GM12875 (cell line): ENCODE measurements at regions not wholly inside any gene's neighbourhood (a gene's known extent, or its start where the extent isn't known, plus 50 kb on each side); places are given as distances from the start of the nearest gene placed in this dataset.

Experiments
- H3K4me3 ChIP-seq: one replicate; pipeline ENCODE4 v1.5.1; 2011; ENCODE audit warnings: low read depth, low read length, control low read depth
- TF ChIP-seq, protein P1 (sequence below): IDR thresholded peaks from 2 replicates; pipeline ENCODE4 v1.5.1; 2011; ENCODE audit warnings: low read depth, mild to moderate bottlenecking, control low read depth, inconsistent platforms, low read length, moderate library complexity, borderline replicate concordance; ENCODE audit not compliant: insufficient read depth

DNA sequence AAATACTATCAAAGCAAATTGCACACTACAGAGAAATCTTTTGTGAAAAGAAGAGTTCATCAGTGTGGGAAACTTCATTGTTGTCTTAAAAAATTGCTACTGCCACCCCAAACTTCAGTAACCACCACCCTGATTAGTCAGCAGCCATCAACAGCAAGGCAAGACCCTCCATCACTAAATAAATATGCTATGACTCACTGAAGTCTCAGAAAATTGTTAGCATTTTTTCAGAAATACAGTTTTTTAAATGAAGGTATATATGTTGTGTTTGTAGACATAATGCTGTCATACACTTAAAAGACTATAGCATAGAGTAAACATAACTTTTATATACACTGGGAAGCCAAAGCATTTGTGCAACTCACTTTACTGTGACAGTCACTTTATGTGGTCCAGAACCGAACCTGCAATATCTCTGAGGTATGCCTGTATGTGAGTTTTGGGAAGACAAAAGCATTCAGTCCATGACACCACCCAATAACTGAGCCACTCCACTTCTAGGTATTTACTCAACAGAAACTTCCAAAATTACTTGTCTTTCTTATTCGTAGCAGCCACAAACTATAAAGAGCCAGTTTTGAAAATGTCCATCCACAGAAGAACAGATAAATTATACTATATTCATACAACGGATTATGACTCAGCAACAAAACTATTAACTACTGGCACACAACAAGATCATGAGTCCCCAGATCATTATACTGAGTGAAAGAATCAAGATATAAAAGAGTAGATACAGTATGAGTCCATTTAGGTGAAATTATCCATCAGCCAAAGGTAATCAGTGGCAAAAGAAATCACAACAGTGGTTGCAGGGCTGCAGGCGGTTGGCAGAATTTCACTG is 649.6 kb downstream of the BCL11B start:
- TF ChIP-seq, protein P1, sequence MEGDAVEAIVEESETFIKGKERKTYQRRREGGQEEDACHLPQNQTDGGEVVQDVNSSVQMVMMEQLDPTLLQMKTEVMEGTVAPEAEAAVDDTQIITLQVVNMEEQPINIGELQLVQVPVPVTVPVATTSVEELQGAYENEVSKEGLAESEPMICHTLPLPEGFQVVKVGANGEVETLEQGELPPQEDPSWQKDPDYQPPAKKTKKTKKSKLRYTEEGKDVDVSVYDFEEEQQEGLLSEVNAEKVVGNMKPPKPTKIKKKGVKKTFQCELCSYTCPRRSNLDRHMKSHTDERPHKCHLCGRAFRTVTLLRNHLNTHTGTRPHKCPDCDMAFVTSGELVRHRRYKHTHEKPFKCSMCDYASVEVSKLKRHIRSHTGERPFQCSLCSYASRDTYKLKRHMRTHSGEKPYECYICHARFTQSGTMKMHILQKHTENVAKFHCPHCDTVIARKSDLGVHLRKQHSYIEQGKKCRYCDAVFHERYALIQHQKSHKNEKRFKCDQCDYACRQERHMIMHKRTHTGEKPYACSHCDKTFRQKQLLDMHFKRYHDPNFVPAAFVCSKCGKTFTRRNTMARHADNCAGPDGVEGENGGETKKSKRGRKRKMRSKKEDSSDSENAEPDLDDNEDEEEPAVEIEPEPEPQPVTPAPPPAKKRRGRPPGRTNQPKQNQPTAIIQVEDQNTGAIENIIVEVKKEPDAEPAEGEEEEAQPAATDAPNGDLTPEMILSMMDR, result no peak
- no peak overlapping the region for H3K4me3 ChIP-seq

DNA sequence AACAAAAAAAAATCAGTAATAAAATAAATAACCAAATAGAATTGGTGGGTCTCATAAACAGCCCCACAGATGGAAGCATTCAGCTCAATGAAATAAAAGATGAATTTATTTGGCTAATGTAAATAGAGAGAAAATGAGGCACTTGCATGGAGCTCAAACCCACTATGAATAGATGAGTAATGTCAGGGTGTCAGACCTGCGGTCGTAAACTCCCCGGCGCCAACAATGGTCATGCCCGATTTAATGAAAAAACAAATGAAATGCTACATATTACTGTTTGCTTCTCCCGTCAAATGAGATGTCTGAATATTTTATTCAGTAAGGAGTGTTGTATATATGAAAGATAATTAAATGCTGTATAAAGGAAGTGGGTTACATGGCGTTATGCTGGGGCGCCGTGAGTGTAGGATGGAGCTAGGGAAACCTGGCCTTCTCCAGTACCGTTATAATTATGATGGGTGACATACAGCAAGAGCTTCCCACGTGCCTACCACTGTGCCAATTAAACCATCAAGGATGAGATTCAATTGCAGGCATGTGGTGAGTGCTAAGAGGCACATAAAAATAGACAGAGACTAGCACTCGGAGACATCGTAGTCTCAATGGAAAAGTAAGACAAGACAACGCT is 648.1 kb downstream of the BCL11B start:
- H3K4me3 ChIP-seq, result no peak overlapping the region
- TF ChIP-seq, protein P1, result no peak

DNA sequence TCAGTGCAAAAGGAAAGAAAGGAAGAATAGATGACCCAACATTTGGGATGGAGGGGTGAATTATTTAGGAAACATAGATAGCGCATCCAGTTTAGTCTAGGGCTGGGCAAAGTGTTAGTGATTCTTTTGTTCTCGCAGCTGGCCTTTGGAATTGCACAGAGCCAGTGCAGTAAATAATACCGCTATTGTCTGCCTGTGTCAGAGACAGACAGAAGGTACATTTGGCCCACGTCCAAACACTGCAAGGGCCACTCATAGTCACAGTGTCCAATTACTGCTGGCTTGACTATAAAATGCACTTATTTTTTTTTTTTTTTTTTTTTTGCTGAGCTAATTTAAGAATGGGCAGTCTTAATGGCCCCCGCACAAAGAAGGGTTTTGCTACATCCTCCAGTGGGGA is 638.6 kb downstream of the BCL11B start:
- TF ChIP-seq, protein P1, result no peak
- H3K4me3 ChIP-seq, result no peak overlapping the region

DNA sequence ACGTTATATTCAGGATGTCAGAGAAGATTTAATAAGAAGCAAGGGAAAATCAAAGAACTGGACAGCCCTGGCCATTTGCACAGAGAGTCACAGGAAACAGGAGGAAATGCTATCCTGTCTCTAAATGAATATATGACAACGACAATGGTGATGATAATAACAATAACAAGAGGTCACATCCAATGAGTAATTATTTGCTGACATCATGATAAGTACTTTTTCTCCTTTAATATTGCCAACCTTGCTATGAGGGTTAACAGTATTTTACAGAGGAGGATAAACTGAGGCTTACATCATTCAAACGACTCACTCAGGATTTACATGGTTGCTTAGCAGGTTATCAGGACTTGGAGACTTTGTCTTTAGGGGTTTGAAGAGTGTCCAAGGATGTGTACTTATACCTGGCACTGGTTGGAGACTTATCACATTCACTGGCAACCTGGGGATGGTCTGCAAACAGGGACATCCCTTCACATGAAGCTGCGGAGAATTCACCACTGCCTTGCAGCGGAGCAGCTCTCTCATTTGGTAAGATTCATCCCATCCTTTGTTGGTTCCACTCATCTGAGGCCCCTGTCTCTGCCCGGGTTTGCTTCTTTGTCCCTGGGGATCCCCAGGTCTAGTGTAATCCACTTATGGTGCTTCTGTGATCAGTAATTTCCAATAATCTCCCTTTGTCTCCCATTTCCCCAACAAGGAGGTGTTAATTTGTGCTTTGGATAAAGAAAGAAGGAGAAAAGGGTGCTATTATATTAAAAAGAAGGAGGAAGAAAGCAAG is 637.8 kb downstream of the BCL11B start:
- H3K4me3 ChIP-seq, result no peak overlapping the region
- TF ChIP-seq, protein P1, result no peak

DNA sequence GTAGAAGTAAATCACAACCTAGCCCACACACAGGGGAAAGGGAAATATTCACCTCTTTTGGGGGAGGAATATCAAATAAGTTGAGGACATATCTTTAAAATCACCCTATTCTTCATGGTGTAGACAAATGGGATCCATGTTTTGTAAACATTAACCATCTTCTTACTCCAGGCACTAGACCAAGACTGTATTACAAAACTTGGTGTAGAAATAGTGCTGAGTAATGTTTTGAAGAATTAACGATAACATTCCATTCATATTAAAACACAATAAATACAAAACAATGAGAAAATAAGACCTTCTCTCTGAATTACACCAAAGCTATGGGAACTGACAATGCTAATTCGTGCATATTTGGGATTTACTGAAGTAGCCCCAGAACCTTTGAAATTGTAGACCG is 633.6 kb downstream of the BCL11B start:
- TF ChIP-seq, protein P1, result no peak
- H3K4me3 ChIP-seq, result no peak overlapping the region

DNA sequence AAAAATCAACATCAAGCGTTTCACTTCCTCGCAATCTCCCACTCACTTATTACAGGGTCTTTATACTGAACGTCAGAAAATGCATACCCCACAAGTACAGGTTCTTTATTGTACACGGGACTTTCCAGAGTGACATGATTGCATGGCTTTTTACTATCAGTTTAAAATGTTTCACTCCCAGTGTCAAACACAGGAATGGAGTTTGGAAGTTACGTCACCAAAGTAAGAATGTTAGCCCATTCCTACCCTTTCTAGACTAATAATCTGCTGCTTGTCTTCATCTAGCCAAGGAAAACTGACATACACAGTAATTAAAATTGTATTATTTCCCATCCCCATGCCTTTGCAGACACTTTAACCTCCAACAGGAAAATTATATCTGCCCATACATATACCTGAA is 624.2 kb downstream of the BCL11B start:
- TF ChIP-seq, protein P1, result no peak
- no peak overlapping the region for H3K4me3 ChIP-seq
